ENCODE measurements at regions not wholly inside any gene's neighbourhood (a gene's known extent, or its start where the extent isn't known, plus 50 kb on each side); places are given as distances from the start of the nearest gene placed in this dataset.

DNA sequence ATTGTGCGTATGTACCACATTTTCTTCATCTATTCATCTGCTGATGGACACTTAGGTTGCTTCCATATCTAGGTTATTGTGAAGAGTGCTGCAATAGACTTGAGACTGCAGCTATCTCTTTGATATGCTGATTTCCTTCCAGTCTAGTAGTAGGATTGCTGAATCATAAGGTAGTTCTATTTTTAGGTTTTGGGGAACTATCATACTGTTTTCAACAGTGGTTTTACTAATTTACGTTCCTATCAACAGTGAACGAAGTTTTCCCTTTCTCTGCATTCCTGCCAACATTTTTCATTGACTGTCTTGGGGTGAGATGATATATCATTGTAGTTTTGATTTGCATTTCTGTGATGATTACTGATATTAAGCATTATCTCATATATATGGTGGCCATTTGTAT, 482.2 kb downstream of the SLC16A7 start:
- no peak for TF ChIP-seq CTCF (IDR thresholded peaks at IDR 0.05; ENCODE audit: insufficient read depth, missing control alignments)
- DNase-seq (ENCODE audit: insufficient read length, low spot score) (no peak), FAIRE-seq (no peak)

DNA sequence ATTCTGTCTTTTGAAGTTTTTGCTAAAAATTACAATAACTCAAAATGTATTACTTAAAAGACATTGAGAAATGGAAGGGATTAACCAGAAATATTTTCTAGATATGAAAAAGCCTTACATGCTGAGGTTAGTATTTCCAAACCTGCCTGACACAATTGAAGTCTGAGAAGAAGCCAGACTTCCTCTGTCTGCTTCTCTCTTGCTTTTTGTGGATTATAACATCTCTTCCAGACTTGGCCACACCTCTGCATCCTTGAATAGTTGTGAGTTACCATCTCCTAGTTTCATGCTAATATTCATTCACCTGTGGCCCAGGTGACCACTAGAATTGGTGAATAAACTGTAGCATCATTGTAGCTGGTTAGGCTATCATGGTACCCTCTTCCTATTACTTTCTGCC, 497.6 kb downstream of the SLC16A7 start:
- DNase-seq (ENCODE audit: insufficient read length, low spot score) (no peak), FAIRE-seq (no peak)
- no peak for TF ChIP-seq CTCF (IDR thresholded peaks at IDR 0.05; ENCODE audit: insufficient read depth, missing control alignments)

DNA sequence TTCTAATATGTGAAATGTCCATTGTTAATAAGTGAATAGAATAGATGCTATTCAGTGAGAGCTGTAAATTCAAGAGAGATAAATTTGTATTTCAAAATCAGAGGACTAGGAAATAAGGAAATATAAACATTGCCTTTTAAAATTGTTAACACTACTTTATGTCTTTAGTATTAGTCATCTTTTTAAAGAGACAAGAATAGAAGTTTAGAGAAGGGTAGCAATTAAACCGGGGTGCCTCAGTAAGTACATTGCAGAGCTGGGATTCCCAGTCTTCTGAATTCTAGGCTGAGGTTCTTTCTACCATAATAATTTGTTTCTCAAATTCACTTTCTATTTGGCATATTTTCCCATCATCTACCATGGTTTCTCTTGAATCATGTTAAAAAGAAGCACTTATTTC, 498.6 kb downstream of the SLC16A7 start:
- FAIRE-seq, result no peak
- TF ChIP-seq CTCF (IDR thresholded peaks at IDR 0.05; ENCODE audit: insufficient read depth, missing control alignments), result no peak
- no peak for DNase-seq (ENCODE audit: insufficient read length, low spot score)

- no peak for FAIRE-seq
- DNase-seq (ENCODE audit: insufficient read length, low spot score), result no peak
- TF ChIP-seq CTCF (IDR thresholded peaks at IDR 0.05; ENCODE audit: insufficient read depth, missing control alignments), result no peak
These were observed 500.9 kb downstream of the SLC16A7 start for GRCh38 chr12:60096727-60097126.

- no peak for DNase-seq (ENCODE audit: insufficient read length, low spot score)
- FAIRE-seq, result no peak
These were observed 504.3 kb downstream of the SLC16A7 start for GRCh38 chr12:60100160-60100559.

GRCh38 chr12:60100852-60101251, 505.0 kb downstream of the SLC16A7 start:
- no peak for TF ChIP-seq CTCF (IDR thresholded peaks at IDR 0.05; ENCODE audit: insufficient read depth, missing control alignments)
- no peak for FAIRE-seq
- DNase-seq (ENCODE audit: insufficient read length, low spot score), result no peak

More at GRCh38 chr12:60100160-60100559, 504.3 kb downstream of the SLC16A7 start:
- no peak for TF ChIP-seq CTCF (IDR thresholded peaks at IDR 0.05; ENCODE audit: insufficient read depth, missing control alignments)

GRCh38 chr12:60101715-60102114, 505.9 kb downstream of the SLC16A7 start:
- DNase-seq (ENCODE audit: insufficient read length, low spot score), result no peak
- FAIRE-seq, result no peak
- TF ChIP-seq CTCF (IDR thresholded peaks at IDR 0.05; ENCODE audit: insufficient read depth, missing control alignments), result no peak
